ENCODE measurements at regions not wholly inside any gene's neighbourhood (a gene's known extent, or its start where the extent isn't known, plus 50 kb on each side); places are given as distances from the start of the nearest gene placed in this dataset.

DNA sequence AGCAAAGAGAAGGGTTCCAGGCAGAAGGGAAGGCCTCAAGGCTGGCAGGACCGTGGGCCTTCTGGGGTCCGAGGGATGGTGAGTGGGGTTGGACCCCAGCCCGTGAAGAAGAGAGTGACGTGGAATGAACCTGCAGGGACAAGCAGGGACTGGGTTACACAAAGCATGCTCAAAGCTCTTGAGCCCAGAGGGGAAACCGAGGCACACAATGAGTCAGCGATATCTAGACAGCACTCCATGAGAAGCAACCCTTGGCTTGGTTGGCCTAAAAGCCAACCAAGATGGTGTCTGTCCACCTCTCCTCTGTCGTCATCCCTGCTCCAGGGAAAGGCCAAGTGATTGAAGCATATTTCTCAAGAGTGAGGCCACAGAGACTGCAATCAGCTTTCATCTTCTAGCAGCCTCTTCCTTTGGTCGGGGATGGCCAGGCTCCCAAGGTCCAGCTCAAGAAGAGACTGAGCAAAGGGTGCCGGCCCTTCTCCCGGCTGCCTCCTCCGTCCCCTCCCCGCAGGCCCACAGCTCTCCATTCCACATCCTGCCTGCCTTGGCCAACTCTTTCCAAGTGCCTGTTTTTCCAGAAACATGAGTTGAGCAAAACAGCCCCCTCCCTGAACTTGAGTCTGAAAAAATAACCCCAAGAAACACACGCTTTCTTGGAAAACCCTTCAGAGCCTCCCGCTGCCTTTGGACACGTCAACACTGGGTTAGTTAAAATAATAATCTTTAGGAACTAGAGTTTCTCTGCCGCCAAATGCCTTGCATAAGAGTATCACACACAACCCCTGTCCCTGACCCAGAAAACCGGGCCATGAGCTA lies 556.6 kb downstream of the MIAT start:
- DNase-seq, result no peak

DNA sequence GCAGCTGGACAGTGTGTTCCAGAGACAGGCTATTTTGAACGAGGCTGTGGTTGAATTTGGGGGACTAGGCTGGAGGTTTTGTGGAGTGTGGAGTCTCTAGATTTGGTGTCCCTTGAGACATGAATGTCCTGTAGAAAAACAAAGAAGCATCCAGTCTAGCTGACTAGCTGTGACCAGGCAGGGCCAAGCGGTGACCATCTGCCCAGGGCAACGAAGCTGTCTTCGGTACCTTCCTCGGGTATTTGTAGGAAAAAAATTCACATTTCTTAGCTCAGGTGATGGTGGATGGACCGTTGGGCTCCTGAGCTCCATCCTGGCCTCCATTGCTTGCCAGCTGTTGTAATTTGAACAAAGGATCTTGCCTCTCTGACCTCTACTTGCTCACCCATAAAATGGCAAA lies 557.3 kb downstream of the MIAT start:
- DNase-seq, result no peak

DNA sequence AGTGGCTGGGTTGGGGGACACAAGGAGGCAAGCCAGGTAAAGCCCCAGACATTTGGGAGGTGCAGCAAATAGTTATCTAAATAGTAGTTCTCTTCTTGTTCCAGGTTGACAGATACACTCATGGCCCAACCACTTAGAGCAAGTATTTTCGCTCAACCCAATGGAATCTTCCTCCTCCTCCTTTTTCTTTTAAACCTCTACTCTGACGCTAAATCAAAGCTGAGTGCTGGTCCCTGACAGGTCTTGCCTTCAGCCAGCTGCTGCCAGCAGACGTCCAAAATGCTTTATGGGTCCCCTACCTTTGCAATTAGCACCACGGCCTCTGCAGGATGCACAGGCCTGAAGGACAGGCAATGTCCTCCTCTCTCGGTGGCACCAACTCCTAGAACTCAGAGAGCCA lies 558.5 kb downstream of the MIAT start:
- no peak for DNase-seq

DNA sequence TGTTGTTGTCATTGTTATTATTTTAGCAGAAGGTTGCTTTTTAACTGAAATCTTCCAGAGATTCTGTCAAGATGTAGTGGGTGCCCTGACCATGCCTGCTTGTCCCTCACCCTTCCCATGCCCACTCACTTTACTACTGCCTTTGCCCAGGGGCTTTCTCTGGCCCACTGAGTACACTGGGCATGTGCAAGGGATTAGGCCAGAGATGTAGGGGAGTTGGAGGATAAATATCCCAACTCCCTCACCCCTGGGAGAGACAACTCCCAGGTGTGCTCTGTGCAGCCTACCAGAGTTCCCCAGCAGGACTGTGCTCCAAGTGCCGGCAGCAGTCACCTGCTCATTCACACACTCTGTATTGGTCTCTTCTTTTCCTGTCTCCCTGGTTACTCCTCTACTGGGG lies 559.1 kb downstream of the MIAT start:
- no peak for DNase-seq

DNA sequence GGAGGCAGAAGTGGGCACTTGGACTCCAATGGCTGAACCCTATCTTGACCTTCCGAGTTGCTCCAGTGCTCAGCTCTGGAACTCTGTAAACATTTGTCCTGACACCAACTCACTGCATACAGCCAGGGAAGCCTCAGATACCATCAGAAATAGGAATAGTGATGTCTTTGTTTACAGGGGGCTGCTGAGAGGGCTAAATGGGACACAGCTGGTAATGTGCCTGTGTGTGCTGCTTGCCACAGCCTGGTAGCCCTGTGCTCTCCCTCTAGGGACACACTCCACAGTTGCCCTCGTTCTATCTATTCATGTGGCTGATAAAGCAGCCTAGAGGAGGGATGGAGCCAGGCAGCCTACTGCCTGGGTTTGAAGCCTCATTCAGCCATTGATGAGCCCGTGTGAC lies 559.8 kb downstream of the MIAT start:
- DNase-seq, result no peak

GRCh38 chr22:27218012-27218920 lies 560.9 kb downstream of the MIAT start:
- DNase-seq, result no peak

- no peak for DNase-seq
Observed at GRCh38 chr22:27219036-27219435, 561.6 kb downstream of the MIAT start.

DNA sequence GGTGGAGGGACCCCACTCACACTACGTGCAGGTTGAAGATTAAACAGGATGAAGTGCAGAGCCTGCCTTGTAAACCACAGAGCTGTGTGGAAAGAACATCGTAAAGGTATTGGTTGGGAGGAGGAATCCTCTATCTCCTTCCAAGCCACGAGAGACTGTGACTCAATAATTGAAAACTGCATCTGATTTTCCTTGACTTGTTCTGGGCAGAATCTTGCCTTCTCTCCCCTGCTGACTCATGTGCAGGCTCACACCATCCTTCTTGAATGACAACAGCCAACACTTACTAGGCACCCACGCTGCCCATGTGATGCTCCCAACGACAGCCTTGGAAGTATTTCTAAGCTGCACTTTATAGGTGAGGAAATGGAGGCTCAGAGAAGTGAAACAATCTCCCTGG lies 563.0 kb downstream of the MIAT start:
- DNase-seq, result no peak

DNA sequence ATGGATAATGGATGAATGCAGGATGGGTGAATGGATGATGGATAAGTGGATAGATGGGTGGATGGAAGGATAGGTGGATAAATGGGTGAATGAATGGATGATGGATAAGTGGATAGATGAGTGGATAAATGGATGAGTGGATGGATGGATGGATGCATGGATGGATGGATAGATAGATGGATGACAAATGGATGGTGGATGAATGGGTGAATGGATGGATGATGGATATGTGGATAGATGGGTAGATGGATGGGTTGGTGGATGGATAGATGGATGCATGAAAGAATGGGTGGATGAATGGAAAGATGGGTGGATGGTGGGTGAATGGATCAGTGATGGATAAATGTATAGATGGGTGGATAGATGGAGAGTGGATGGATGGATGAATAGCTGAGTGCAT lies 564.8 kb downstream of the MIAT start:
- no peak for DNase-seq

DNA sequence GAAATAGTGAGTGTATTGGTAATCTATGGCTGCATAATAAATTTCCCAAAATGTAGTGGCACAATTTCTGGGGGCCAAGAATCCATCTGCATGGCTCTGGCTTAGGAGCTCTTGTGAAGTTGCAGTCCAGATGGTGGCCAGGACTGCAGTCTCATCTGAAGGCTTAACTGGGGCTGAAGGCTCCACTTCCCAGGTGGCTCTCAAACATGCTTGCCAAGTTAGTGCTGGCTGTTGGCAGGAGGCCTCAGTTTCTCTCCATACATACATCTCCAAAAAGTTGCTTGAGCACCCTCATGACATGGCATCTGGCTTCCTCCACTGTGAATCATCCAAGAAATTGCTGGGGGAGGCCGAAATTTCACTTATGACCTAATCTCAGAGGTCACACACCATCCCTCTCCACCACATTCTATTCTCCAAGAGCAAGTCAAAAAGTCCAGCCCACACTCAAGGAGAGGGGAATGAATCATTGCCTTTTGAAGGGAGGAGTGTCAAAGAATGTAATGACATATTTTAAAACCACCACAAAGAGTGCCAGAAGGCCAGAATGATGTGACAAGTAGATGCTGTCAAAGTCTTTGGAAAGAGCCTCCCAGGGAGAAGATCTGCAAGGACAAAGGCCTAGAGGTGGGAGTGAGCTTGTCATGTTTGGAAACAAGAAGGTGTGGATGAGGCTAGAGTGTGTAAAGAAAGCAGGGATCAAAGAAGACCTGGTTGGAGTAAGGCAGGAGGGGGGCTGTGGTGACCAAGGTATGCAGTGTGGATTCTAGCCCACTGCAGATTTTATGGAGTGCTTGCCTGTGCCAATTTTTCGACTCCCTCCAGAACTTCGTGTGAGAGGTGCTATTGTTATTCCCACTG lies 566.2 kb downstream of the MIAT start:
- no peak for DNase-seq

- no peak for DNase-seq
Observed at GRCh38 chr22:27224485-27225374, 567.3 kb downstream of the MIAT start.

- no peak for DNase-seq
Observed at GRCh38 chr22:27226666-27227065, 569.3 kb downstream of the MIAT start.

DNA sequence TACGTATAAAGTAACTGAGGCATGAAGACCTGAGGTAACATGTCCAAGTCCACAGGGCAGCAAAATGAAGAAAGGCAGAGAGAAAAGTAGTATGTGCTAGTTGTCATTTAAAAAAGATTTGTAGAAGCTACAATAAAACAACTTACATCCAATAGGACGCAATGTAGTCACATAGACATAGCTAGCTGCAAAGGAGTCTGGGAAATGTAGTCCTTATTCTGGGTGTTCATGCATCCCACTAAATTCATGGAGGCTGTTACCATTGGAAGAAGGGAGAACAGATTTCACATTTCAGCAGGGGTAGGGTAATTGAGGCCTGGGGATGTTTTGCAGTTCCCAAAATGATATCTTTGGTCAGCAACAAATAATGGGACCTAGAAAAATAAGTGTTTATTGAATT lies 571.4 kb downstream of the MIAT start:
- DNase-seq, result no peak

DNA sequence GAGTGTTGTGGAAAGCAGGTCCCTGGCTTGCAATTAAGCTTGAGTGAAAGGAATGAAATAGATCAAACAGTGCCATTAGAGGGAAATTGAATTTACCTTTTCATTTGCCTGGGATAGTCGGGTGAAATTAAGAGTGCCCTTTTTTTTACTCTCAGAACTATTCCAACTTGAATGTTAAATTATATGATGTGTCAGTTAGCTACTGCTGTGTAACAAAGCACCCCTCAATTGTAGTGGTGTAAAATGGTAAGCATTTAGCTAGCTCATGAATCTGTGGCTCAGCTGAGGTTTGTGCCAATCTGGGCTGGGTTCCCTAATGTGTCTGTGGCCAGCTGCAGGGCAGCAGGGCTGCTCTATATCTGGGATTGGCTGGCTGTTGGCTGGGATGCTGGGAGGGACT lies 571.4 kb downstream of the MN1 start:
- no peak for DNase-seq

DNA sequence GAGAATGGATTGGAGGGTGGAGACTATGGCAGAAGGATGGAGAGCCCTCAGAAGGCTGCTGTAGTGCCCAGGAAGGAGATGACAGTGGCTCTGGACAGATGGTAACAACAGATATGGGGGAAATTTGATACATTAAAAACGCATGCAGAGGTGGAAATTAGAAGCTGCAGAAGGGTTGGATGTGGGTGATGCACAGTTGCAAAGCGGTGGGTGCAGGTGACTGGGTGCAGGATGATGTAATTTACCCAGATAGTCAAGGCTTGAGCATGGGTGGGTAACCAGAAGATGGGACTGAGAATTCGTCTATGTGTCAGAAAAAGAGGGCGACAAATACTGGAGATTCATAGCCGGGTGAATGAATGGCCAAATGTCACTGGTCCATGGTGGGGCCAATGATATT lies 570.3 kb downstream of the MN1 start:
- no peak for DNase-seq

GRCh38 chr22:27232077-27232476 lies 569.5 kb downstream of the MN1 start:
- DNase-seq, result no peak

DNA sequence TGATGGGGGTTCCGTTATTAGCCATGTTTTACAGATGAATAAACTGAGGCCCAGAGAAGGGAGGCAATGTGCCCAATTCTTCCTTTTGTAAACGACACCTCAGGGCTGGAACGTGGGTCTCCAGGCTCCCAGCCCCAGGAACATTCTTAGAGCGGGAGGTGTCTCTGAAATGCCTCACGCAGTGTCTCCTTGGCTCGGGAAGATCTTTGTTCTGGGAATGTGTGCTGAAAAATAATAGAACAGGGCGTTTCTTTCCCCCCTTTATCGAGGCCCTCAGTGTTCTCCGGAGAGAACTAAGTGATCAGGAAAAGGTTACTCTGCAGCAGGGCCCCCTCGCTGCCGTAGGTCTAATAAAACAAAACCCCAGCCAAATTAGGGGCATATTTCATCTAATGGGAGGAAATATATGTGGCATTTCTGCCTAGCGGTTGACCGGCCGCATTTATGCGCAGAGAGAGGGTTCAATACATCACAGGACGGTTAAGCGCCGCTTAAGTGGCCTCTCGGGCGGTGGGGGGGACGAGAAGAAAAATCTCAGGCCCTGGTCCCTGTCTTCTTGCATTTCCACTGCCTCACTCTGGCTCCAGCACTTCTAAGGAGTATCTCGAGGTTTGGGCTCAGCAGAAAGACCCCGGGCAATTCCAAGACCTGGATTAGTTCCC lies 564.3 kb downstream of the MN1 start:
- DNase-seq, result no peak

DNA sequence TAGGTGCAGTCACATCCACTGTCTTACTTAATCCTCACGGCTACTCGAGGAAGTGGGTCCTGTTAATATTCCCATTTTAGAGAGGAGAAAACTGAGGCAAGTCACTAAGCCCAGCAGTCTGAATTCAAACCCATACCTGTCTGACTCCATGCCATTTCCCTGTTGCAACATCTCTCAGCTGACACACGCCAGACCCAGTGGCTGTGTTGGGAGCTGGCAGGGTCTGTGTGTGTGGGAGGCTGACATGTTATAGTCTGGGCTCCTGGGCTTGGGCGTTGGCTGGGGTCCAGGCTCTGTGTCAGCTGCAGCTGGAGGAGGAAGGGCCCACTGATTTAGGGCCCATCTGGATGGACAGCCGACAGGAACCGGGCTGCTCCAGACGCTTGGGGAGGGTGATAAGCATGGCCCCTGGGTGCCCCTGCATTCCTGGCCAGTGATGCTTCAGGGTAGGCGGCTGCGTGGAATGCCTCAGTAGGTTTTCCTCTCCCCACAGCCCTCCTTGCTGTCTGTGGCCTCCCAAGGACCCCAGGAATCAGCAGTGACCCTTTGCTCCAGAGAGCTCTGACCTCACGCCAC lies 562.5 kb downstream of the MN1 start:
- DNase-seq, result no peak

- no peak for DNase-seq
Observed at GRCh38 chr22:27239520-27239919, 562.0 kb downstream of the MN1 start.

DNA sequence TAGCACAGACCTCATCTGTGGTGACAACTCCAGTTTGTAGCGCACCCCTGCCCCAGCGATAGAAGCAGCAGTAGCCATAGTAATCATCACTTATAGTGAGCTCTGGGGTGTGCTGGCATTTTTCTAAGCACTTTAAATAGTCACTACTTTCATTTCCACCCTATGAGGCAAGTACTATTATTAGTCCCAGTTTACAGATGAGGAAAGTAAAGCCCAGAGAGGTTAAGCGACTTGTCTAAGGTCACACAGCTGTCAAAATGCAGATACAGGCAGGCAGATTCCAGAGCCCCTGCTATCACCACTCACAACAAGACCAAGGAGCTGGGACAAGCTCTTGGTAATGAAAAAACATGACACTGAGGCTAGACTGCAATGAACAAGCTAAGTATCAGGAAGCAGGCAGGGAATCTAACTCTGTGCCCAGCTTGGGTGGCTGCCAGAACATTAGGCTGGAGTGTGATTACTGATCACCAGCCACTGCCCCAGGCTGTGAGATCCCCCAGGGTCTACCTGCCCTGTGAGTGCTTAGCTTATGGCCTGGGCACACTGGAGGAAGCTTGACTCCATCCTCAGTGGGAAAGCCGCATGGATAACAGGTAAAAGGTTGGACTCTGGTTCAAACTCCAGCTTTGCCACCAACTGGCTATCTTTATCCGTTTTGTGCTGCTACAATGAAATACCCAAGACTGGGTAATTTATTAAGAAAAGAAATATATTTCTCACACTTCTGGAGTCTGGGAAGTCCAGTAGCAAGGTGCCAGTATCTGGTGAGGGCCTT lies 561.1 kb downstream of the MN1 start:
- no peak for DNase-seq

Measured in activated CD4-positive, alpha-beta T cell treated with anti-CD3 and anti-CD28 coated beads for 4 hours (primary cell).